Thyroid gland (tissue), 4 donors: ENCODE measurements at regions not wholly inside any gene's neighbourhood (a gene's known extent, or its start where the extent isn't known, plus 50 kb on each side); places are given as distances from the start of the nearest gene placed in this dataset.

Source experiments
- POLR2A ChIP-seq, 2 donors: fragments of 450-650 bp; IDR thresholded peaks; one replicate each; pipeline ENCODE4 v1.6.1; 2017; ENCODE audit warnings: antibody characterized with exemption in 2 of 2, mild to moderate bottlenecking in 2 of 2, moderate library complexity in 1 of 2
- TF ChIP-seq, protein P1 (sequence below), 6 experiments: fragments of 200-600 bp in 3 of 6; fragments of 450-650 bp in 3 of 6; sonication (generic) in 3 of 6; IDR thresholded peaks; one replicate each; pipeline ENCODE4 v1.5.1; 2016 to 2019; ENCODE audit warnings: antibody characterized with exemption in 6 of 6, mild to moderate bottlenecking in 2 of 6, inconsistent platforms in 1 of 6, moderate library complexity in 1 of 6

DNA sequence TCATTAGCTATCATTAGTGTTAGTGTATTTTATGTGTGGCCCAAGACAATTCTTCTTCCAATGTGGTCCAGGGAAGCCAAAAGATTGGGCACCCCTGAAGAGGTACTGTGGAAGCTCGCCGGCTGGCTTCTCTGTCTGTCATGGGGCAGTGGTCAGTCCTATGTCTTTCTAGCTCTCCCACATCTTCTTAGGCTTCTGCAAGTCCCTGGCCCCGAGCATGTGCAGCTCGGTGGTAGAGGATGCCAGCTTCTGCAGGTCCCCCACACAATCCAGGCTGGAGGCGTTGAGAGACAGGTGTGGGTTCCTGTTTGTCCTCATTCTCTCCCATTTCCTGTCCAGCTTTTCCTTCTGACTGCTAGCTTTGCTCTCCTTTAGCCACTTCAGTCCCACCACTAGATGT is 134.1 kb upstream of the NALF2 start:
- TF ChIP-seq, protein P1, sequence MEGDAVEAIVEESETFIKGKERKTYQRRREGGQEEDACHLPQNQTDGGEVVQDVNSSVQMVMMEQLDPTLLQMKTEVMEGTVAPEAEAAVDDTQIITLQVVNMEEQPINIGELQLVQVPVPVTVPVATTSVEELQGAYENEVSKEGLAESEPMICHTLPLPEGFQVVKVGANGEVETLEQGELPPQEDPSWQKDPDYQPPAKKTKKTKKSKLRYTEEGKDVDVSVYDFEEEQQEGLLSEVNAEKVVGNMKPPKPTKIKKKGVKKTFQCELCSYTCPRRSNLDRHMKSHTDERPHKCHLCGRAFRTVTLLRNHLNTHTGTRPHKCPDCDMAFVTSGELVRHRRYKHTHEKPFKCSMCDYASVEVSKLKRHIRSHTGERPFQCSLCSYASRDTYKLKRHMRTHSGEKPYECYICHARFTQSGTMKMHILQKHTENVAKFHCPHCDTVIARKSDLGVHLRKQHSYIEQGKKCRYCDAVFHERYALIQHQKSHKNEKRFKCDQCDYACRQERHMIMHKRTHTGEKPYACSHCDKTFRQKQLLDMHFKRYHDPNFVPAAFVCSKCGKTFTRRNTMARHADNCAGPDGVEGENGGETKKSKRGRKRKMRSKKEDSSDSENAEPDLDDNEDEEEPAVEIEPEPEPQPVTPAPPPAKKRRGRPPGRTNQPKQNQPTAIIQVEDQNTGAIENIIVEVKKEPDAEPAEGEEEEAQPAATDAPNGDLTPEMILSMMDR (IDR thresholded peaks at IDR 0.05) = no peak
- no peak for TF ChIP-seq POLR2A (IDR thresholded peaks at IDR 0.05)
